GM21423 (cell line): ENCODE measurements at regions not wholly inside any gene's neighbourhood (a gene's known extent, or its start where the extent isn't known, plus 50 kb on each side); places are given as distances from the start of the nearest gene placed in this dataset.

Experiments
- ATAC-seq: cut with Tn5 transposase; IDR thresholded peaks from one replicate; pipeline ENCODE4 v1.9.1; 2021; ENCODE audit warnings: mild to moderate bottlenecking, moderate library complexity; ENCODE audit not compliant: unreplicated experiment

DNA sequence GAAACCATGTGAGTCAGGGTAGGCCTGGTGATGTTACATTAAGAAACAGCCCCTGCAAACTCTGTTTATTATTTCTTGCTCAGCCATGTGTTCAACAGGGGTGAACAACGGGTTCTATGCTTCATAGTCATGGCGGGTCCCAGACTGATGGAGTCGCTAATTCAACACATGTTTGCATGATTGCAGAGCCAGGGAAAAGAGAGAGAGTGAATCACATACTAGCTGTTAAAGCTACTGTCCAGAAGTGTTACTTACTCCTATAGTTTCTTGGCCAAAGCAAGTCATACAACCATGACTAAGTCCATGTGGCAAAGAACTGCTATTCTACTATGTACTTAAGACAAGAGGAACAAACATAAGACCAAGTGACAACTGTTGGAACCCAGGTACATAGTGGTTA is 241.2 kb upstream of the SKOR2 start:
- no peak for ATAC-seq

DNA sequence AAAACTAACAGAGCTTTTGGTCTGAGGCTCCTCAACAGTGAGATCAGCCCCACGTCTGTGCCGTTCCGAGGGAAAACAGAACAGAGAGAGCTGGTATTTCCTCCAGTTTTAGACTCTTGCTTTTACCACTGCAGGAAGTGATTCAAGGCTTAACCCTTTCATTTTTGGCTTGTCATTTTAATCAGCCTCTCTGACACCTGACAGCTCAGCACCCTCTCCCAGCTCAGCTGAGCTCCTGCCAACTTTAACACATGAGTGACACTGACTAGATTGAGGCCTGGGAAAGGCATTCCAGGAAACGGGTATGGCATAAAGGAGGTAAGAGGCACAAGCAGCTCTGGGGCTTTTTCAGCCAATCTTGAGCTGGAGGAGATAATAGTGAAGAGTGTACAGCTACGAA is 239.4 kb upstream of the SKOR2 start:
- ATAC-seq, result no peak

DNA sequence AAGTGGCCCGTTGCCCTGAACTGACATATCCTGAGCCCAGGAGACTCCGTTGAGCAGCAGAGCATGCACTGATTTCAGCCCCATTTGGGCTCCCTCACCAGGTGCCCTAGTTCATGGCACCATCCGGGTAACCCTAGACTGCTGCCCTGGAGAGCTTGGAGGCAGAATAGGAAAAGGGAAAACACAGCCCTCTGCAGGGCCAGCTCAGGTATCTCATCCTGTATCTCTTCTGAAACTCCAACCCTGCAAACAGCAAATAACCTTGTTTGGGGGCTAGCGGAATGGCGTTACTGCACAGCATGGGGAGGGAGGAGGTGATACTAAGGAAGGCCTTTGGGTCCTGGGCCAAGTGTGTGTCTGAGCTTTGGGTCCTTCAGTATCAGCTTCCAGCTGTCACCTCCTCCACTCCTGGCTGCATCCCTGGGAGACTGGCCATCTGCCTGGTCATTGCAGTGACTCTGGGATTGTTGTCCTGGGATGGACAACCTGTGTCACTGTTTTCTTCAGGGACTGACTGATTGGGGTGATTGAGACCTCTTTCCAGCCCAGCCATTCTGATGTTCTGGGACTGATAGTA is 233.8 kb upstream of the SKOR2 start:
- ATAC-seq, result no peak

DNA sequence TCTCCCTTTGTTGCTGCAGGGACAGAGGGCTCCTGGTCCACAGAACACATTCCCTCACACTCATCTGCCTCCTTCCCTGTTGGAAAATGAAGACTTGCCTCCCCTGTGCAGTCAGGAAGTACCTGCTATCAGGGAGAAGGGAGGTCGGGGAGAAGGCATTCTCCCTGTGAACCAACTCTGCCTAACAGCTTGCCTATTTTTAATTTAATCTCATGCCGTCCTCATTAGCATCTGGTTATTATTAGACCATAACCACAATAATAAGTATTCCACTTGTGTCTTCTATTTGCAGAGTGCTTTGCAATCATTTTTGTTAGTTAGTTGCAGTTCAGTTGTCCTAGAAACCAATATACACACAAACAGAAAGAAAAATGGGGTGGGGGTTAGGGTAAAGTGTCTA is 232.6 kb upstream of the SKOR2 start:
- ATAC-seq, result no peak

DNA sequence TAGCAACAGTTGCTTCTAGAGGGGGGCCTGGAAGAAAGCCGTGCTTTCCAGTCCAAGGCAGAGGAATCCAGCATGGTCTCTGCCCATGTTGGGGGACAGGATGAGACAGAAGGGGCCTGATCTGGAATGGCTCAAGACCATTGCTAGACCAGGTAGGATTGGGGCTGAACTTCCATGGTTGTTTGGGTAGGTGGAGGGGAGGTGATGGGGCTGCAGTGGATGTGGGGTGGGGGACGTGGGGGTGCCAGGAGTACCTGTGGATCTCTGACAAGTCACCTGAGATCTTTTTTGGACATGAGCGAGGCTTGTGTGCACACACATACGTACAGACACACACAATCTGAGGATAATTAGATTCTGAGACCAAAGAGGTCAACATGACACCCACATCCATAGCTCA is 228.7 kb upstream of the SKOR2 start:
- ATAC-seq, result no peak

DNA sequence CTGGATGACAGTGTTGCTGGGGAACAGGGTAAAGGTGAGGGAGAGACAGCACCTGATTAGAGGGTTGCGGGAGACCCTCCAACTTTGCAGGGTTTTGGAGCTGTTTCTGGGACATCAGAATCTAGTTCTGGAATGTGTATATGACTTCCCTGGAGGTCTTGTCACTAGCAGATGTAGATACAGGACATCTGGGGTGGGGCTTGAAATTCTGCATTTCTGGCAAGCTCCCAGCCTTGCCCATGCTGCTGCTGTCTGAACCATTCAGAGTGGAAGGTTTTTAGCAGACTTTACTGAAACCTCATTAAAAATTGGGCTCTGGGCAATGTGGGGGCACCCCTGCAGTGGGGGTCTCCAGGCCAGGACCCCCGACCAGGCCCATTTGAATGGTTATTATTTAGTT is 220.3 kb upstream of the SKOR2 start:
- ATAC-seq, result no peak

DNA sequence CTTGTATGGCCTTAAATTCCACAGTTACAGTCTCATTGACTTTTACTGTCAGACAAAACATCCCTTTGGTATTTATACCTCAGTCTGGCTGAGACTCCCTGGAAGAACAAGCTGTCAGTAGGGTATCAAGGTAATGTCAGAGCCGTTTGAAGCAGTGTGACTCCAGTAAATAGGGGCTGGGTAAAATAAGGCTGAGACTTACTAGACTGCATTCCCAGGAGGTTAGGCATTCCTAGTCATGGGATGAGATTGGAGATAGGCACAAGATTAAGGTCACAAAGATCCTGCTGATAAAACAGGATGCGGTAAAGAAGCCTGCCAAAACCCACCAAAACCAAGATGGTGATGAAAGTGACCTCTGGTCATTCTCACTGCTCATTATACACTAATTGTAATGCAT is 219.5 kb upstream of the SKOR2 start:
- no peak for ATAC-seq

DNA sequence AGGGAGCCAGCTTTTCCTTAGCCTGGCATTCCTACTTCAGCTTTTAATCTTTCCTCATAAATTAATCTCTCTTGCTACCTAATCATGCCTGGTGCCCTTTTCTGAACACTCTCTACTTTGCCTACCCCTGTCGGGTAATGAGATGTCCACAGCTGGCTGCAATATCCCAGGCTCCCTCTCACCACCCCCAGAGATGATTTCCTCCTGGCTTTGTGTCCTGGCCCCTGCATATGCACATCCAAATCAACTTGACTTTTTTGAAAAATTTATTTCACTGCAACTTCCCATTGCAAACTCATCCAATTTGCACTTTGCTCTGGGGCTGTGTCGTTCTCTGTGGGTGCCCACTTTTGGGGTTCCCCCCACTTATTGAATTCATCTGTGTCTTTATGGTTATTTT is 218.1 kb upstream of the SKOR2 start:
- no peak for ATAC-seq

DNA sequence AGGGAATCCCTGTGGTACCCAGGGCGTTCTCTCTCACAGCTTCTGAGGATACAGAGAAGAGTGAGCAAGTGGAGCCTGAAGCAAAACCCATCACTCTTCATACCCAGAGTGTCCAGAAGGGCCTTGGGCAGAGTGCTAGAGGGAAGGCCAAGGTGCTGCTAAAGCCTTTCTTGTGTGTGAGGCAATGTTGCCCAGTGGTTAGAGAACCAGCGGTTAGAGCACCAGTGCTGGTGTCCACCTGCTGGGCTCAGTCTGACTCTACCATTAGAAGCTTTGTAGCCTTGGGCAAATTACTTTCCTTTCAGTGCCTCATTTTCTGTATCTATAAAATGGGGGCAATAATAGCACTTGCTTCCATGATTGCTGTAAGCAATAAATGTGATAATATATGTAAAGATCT is 210.5 kb upstream of the SKOR2 start:
- ATAC-seq, result no peak

DNA sequence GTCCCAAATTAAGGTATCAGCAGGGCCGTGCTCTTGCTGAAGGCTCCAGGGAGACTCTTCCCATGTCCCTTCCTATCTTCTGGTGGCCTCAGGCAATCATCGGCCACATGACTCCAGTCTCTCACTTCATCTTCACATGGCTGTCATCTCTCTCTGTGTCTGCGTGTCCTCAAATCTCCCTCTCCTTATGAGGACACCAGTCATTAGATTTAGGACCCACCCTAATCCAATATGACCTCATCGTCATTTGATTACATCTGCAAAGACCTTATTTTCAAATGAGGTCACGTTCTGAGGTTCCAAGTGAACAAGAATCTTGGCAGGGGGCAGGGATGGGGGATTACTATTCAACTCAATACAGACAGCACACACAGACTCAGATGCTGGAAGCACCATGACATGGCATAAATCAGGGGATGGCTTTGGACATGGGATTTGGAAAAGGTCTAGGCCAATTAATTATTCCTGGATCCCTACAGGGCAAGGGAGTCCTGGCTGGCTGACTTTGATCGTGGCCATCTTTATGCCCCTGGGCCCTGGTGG is 210.0 kb upstream of the SKOR2 start:
- ATAC-seq, result no peak

DNA sequence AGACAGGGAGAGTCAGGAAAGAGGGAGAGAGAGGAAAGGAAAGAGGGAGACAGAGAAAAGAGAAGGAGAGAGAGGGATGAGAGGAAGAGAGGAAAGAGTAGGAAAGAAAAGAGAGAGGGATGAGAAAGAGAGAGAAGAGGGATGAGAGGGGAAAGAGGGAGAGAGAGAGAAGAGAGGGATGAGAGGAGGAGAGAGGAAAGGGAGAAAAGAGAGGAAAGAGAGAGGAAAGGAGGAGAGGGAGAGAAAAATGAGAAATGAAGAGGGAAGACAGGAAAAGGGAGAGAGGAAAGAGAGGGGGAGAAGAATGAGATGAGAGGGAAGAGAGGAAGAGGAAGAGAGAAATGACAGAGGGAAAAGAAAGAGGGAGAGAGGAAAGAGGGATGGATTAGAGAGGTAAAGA is 207.0 kb upstream of the SKOR2 start:
- ATAC-seq, result no peak

DNA sequence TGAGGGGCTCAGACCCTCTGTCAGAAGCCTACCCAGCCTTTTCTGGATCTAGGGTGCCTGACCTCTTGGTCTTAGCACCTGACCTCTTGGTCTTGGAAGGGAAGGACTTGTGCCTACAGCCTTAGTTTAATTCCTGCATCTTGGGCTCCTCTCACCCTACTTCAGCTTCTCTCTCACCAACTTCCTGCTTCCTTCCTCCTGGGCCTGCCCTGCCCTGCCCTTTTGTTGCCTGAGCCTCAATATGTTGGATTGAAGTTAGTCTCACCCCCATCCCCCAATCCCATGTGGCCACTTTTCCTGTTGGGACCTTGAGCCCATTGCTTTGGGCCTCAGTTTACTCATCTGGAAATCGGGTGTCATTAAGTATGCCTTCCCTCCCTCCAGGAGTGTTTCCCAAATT is 206.2 kb upstream of the SKOR2 start:
- no peak for ATAC-seq

DNA sequence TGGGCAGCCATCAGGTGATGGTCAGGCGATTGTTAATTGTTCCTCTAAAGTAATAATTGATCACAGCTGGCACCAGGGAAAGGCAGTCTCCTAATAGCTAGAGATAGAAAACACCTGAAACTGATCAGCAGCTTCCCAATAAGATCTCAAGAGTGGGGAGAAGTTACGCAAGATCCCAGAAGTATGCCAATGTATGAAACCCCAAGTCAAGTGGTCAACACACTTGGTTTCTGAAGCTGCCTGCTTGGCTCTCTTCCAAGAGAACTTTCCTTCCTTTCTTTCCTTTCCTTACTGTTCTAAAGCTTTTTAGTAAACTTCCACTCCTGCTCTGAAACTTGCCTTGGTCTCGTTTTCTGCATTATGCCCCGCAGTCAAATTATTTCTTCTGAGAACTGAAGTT is 201.6 kb upstream of the SKOR2 start:
- no peak for ATAC-seq

DNA sequence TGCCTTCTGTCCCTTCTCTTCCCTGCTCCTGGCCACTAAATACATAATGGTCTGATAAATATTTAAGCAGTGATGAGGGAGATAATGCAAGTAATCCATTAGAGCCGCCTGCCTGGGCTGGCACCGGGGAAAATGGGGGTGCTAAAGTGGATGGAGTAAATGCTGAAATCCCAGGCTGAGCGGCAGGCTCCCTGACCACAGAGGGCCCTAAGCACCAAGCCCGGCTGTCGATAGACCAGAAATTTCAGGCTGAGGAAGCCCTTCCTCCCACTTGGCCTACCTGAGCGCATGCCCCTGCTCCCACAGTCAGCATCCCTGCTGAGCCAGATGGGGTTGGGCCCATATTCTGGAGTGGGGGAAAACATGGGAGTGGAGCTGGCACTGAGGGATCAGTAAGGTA is 197.5 kb upstream of the SKOR2 start:
- ATAC-seq, result no peak

DNA sequence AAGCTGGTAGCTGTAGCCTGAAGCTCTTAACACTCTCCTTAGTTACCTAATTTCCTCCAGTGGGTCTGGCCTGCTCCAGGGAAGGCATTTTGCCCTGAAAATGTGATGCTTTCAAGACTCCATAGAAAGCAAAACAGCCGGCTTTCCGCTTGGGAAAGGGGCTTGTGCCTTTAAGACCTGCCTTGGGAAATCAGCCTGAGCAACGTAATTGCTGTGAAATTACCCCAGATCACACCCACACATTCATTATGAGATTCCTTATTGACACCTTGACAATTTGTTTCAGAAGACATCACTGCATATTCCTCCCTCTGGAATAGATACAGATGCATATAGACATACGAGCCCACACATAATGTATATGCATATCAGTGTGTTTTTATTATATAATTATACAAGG is 190.5 kb upstream of the SKOR2 start:
- ATAC-seq, result no peak

DNA sequence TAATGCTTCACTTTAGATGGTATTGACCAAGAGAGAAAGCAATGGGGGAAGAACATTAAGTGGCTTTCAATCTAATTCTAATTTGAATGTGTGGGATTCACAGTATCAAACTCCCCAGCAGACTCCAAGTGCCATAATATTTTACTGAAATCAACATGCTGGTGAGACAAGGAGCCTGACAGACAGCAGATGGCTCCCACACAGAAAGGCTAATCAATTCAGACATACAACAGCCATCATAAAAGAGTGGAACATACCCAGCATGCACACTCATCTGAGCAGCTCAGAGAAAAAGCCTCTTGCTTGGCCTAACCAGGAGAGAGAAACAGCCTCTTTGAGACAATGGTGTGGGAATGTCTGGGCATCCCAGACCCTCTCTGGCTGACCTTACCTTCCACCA is 186.5 kb upstream of the SKOR2 start:
- no peak for ATAC-seq

DNA sequence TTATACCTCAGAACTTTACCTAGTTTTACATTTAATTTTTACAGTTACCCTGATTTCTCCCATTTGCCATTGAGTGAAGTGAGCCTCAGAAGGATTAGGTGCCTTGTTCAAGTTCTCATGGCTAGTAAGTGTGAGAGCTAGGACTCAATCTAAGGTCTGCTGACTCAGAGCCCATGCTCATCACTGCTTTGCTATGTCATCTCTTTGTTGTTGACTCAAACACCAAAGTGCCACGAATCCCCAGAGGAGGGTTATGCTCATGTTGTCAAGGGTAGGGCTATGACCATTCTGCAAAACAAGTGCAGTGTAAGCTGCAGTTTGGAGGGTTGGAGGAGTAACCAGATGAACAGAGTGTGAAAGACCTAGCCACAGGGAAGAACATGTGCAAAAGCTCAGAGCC is 185.4 kb upstream of the SKOR2 start:
- no peak for ATAC-seq

DNA sequence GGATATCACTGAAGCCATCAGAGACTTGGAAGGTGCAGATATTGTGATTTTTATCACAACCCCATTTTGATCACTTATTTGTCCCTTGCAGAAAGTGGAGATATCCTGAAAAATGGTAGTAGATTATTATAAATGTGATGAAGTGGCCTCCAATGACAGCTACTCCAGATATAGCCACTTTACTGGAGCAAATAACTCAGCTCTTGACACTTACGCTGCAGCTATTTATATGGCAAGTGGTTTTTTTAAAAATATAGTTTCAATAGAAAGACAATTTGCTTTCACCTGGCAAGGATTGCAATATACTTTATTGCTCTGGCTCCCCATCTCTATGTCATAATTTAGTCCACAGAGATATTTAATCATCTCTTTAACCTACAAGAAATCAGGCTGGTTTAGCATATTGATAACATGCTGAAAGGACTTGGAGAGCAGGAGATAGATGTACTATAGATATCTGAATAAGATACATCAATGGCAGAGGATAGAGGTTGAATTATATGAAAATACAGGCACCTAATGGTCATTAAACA is 182.8 kb upstream of the SKOR2 start:
- ATAC-seq, result no peak

DNA sequence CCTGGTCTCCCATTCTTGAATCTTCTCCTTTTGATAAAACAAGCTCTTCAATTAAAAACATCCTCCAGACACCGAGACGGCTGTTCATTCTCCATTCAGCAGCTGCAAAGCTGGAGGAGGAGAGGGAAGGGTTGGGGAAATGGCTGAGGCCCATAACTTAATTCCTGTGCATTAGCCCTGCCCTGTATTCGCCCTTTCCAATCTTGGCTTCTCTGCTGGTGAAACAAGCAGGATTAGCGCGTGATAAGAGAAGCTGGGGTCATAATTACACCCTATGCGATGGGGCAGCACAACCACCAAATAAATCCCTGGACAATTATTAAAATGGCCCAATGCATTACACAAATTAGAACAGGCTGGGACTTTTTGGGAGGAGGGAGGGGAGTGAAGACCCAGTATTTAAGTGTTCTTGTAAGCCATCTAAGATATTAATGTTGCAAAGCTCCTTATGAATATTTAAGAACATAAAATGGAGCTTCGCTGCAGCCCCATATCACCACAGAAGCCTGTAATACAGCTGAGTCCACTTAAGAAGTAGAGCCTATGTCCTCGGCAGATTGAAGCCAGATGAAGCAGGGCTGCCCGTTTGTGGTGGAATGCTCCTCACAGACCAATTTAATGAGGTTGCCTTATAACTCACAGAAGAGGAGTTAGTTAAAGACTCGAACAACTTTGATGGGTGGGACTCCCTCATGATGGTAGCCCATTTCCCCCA is 176.6 kb upstream of the SKOR2 start:
- no peak for ATAC-seq

DNA sequence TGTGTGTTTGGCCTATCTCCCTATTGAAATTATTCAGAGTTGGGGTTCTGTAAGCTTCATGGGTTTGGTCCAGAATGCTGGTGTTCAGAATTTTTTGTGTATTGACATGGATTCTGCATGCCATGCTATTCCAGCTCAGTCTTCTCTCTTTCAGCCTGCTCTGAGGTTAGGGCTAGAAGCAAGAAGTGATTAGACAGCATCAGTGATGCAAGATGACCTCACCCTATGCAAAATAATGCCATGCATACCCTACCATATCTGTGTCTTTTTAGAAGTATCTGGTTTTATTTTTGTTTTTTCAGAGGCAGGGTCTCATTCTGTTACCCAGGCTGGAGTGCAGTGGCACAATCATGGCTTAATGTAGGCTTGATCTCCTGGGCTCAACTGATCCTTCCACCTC is 175.6 kb upstream of the SKOR2 start:
- no peak for ATAC-seq

DNA sequence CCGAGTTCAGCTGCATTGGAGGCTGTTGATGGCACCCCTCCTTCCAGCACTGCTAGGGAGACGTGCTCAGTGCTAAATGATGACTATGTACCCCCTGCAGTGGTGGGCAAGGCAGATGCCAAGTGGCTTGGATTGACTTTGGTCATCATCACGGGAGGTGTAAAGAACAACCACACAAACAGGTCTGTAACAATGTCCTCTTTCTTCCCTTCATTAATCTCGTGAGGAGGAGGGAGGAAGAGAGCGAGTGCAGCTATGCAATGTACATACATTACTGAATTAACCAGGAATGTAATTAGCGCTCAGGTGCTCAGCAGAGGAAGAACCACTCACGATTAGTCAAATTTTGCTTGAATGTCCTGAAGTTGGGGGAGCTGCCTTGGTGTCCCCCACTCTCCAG is 173.9 kb upstream of the SKOR2 start:
- no peak for ATAC-seq

DNA sequence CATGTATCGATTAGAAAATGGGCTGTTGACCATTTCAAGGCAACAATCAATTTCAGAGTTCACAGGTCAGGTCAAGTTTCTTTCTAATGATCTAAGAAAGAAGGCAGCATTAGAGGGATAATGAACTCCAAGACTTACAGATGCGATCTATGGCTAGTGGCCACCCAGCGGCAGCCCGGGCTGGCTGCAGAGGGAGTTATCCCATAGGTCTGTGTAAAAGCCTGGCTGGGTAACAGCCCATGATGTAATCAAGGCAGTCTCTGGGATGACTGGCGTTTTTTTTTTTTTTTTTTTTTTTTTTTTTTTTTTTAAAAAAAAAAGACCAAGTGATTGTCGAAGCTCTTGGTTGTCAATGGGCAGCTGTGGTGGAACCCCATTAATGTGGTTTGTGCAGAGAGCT is 171.1 kb upstream of the SKOR2 start:
- ATAC-seq, result no peak

DNA sequence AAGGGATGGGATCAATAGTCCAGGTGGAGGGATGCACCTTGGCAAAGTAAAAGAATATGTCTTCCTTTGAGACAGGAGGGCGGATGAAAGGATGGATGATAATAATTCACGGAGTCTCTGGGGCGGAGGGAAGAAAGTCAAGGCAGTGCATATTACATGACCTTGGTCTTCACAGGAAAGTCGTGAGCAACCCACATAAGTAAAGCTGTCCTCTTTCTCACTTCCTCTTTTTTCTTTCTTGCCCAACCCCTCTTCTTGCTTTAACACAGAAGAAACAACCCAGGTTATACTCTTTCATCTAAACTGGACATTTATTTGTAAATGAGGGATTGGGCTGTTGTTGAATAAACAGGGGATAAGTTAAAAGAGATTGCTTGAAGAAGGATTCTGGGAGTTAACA is 168.7 kb upstream of the SKOR2 start:
- ATAC-seq, result no peak
